RWPE1 (cell line): ENCODE measurements at regions not wholly inside any gene's neighbourhood (a gene's known extent, or its start where the extent isn't known, plus 50 kb on each side); places are given as distances from the start of the nearest gene placed in this dataset.
A peak's percentile ranks its signal among the peaks of the same experiment; 100 is the strongest.

Source experiments
- CTCF ChIA-PET: fragments of 350-600 bp; sonication (Branson Sonifier 250); formaldehyde crosslinking; extraction: SDS; loops from one replicate; lab custom pipeline; 2021; lab: Yijun Ruan, JAX
- POLR2A ChIA-PET: fragments of 400-600 bp; formaldehyde crosslinking; extraction: SDS; loops from one replicate; lab custom pipeline; 2020; ENCODE audit warnings: antibody characterized with exemption; ENCODE audit not compliant: low non-redundant PET; lab: Yijun Ruan, JAX
- DNase-seq: peaks from one replicate; pipeline ENCODE4 v3.0.0; 2012; ENCODE audit warnings: low spot score
- H3K27ac ChIP-seq: fragments of 450-650 bp; 2 replicates; pipeline ENCODE4 v1.5.1; 2017
- TF ChIP-seq, protein P1 (sequence below): fragments of 450-650 bp; conservative IDR thresholded peaks from 2 replicates; pipeline ENCODE4 v1.5.1; 2017; ENCODE audit warnings: low read depth, mild to moderate bottlenecking

GRCh38 chr6:101069191-101069795, 188.2 kb upstream of the ASCC3 start:
- TF ChIP-seq, protein P1, sequence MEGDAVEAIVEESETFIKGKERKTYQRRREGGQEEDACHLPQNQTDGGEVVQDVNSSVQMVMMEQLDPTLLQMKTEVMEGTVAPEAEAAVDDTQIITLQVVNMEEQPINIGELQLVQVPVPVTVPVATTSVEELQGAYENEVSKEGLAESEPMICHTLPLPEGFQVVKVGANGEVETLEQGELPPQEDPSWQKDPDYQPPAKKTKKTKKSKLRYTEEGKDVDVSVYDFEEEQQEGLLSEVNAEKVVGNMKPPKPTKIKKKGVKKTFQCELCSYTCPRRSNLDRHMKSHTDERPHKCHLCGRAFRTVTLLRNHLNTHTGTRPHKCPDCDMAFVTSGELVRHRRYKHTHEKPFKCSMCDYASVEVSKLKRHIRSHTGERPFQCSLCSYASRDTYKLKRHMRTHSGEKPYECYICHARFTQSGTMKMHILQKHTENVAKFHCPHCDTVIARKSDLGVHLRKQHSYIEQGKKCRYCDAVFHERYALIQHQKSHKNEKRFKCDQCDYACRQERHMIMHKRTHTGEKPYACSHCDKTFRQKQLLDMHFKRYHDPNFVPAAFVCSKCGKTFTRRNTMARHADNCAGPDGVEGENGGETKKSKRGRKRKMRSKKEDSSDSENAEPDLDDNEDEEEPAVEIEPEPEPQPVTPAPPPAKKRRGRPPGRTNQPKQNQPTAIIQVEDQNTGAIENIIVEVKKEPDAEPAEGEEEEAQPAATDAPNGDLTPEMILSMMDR: no peak
- CTCF ChIA-PET: no interaction called here
- POLR2A ChIA-PET: no interaction called here
- DNase-seq: peak; percentile 45
- H3K27ac ChIP-seq: no peak overlapping the region

DNA sequence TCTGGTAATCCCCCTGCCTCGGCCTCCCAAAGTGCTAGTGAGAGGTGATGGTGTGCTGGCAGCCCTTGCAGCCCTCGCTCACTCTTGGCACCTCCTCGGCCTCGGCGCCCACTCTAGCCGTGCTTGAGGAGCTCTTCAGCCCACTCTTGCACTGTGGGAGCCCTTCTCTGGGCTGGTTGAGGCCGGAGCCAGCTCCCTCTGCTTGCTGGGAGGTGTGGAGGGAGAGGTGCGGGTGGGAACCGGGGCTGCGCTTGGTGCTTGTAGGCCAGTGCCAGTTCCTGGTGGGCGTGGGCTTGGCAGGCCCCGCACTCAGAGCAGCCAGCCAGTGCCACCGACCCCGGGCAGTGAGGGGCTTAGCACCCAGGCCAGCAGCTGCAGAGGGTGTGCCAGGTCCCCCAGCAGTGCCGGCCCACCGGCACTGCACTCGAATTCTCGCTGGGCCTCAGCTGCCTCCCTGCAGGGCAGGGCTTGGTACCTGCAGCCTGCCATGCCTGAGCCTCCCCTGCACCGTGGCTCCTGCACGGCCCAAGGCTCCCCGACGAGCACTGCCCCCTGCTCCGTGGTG, 189.0 kb upstream of the ASCC3 start:
- CTCF ChIA-PET: no interaction called here
- no peak for DNase-seq
- no peak overlapping the region for H3K27ac ChIP-seq
- POLR2A ChIA-PET: no interaction called here
- TF ChIP-seq, protein P1: no peak

- TF ChIP-seq, protein P1: no peak
- POLR2A ChIA-PET: no interaction called here
- no peak for DNase-seq
- H3K27ac ChIP-seq: no peak overlapping the region
- CTCF ChIA-PET: no interaction called here
These were observed 196.2 kb upstream of the ASCC3 start for GRCh38 chr6:101077344-101077743.

DNA sequence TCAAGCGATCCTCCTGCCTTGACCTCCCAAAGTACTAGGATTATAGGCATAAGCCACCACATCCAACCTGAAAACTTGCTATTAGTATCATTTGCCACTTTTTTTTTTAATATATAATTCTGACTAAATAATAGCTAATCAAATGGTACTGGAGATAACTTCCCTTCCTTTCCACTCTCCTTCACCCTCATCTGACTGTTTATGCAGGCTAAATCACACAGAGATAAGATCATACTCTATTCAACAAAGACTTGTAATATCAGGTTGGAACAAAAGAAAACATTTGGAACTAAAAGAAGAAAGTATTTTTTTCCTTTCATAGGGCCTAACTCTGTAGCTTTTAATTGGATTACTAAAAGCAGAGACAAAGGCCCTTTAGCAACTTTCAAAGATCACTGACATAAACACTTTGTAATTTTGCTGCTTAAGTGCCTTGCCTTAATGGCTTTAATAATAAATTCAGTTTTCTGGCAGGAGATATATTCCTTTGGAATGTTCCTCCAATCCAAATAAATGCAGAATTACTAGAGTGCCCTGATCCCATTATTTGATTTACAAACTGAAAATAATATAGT, 198.7 kb upstream of the ASCC3 start:
- ChIA-PET CTCF (no interaction called here), POLR2A (no interaction called here)
- no peak overlapping the region for H3K27ac ChIP-seq
- TF ChIP-seq, protein P1: no peak
- DNase-seq: no peak

DNA sequence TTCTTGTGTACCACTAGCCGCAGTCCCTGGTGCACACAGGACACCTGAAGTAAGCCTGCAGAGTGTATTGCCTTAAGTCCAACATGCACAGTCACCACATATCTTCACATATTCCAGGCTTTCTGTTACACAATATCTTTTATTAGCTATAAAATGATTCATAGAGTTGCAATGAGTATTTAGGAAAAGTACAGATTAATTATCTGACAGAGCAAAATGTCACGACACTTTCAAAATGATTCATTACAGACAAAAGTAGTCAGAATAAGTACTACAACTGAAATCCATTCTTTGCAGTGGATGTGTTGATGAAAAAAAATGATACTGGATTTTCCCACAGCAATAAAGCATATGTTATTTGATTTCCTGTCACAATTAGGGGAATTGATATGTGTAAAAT, 199.5 kb upstream of the ASCC3 start:
- no peak overlapping the region for H3K27ac ChIP-seq
- ChIA-PET POLR2A (no interaction called here), CTCF (no interaction called here)
- TF ChIP-seq, protein P1: no peak
- DNase-seq: peak; percentile 83

GRCh38 chr6:101083533-101084175, 202.5 kb upstream of the ASCC3 start:
- DNase-seq: peak; percentile 73
- ChIA-PET CTCF (interaction anchor here (0.8 kb wide), 1 partner anchor 90 kb away, joined by 3 read pairs; no protein-coding TSS in a partner anchor), POLR2A (no interaction called here)
- TF ChIP-seq, protein P1: no peak
- no peak overlapping the region for H3K27ac ChIP-seq
